ENCODE measurements at regions not wholly inside any gene's neighbourhood (a gene's known extent, or its start where the extent isn't known, plus 50 kb on each side); places are given as distances from the start of the nearest gene placed in this dataset.

- H3K4me3 ChIP-seq (ENCODE audit: low read depth, low read length): no peak overlapping the region
Measured at GRCh38 chr7:131098527-131098926, 229.1 kb upstream of the MKLN1 start.

- H3K4me3 ChIP-seq (ENCODE audit: low read depth, low read length): no peak overlapping the region
Measured at GRCh38 chr7:131100357-131101054, 227.2 kb upstream of the MKLN1 start.

- no peak overlapping the region for H3K4me3 ChIP-seq (ENCODE audit: low read depth, low read length)
Measured at GRCh38 chr7:131103997-131104396, 223.7 kb upstream of the MKLN1 start.

- H3K4me3 ChIP-seq (ENCODE audit: low read depth, low read length): peak overlapping the region; percentile 72
Measured at GRCh38 chr7:131104596-131105293, 222.9 kb upstream of the MKLN1 start.

GRCh38 chr7:131105294-131105798, 222.3 kb upstream of the MKLN1 start:
- peak overlapping the region; percentile 72 for H3K4me3 ChIP-seq (ENCODE audit: low read depth, low read length)

- H3K4me3 ChIP-seq (ENCODE audit: low read depth, low read length): peak overlapping the region; percentile 82
Measured at GRCh38 chr7:131105799-131106680, 221.6 kb upstream of the MKLN1 start.

- H3K4me3 ChIP-seq (ENCODE audit: low read depth, low read length): peak overlapping the region; percentile 82
Measured at GRCh38 chr7:131106681-131107336, 220.9 kb upstream of the MKLN1 start.

- peak overlapping the region; percentile 82 for H3K4me3 ChIP-seq (ENCODE audit: low read depth, low read length)
Measured at GRCh38 chr7:131107337-131108211, 220.1 kb upstream of the MKLN1 start.

GRCh38 chr7:131108212-131108940, 219.3 kb upstream of the MKLN1 start:
- H3K4me3 ChIP-seq (ENCODE audit: low read depth, low read length): peak overlapping the region; percentile 82

GRCh38 chr7:131109011-131109758, 218.5 kb upstream of the MKLN1 start:
- peak overlapping the region; percentile 65 for H3K4me3 ChIP-seq (ENCODE audit: low read depth, low read length)

GRCh38 chr7:131109759-131110296, 217.8 kb upstream of the MKLN1 start:
- peak overlapping the region; percentile 65 for H3K4me3 ChIP-seq (ENCODE audit: low read depth, low read length)

GRCh38 chr7:131110297-131111080, 217.2 kb upstream of the MKLN1 start:
- H3K4me3 ChIP-seq (ENCODE audit: low read depth, low read length): peak overlapping the region; percentile 65

- no peak overlapping the region for H3K4me3 ChIP-seq (ENCODE audit: low read depth, low read length)
Measured at GRCh38 chr7:131111081-131111576, 216.5 kb upstream of the MKLN1 start.

- H3K4me3 ChIP-seq (ENCODE audit: low read depth, low read length): no peak overlapping the region
Measured at GRCh38 chr7:131111792-131112191, 215.9 kb upstream of the MKLN1 start.

GRCh38 chr7:131112431-131112830, 215.2 kb upstream of the MKLN1 start:
- H3K4me3 ChIP-seq (ENCODE audit: low read depth, low read length): no peak overlapping the region

GRCh38 chr7:131115340-131115739, 212.3 kb upstream of the MKLN1 start:
- no peak overlapping the region for H3K4me3 ChIP-seq (ENCODE audit: low read depth, low read length)

GRCh38 chr7:131117439-131117838, 210.2 kb upstream of the MKLN1 start:
- no peak overlapping the region for H3K4me3 ChIP-seq (ENCODE audit: low read depth, low read length)

All from iPS-11a (cell line).